ENCODE measurements at regions not wholly inside any gene's neighbourhood (a gene's known extent, or its start where the extent isn't known, plus 50 kb on each side); places are given as distances from the start of the nearest gene placed in this dataset.

- DNase-seq (ENCODE audit: low read depth) = no peak
- TF ChIP-seq, protein P1, sequence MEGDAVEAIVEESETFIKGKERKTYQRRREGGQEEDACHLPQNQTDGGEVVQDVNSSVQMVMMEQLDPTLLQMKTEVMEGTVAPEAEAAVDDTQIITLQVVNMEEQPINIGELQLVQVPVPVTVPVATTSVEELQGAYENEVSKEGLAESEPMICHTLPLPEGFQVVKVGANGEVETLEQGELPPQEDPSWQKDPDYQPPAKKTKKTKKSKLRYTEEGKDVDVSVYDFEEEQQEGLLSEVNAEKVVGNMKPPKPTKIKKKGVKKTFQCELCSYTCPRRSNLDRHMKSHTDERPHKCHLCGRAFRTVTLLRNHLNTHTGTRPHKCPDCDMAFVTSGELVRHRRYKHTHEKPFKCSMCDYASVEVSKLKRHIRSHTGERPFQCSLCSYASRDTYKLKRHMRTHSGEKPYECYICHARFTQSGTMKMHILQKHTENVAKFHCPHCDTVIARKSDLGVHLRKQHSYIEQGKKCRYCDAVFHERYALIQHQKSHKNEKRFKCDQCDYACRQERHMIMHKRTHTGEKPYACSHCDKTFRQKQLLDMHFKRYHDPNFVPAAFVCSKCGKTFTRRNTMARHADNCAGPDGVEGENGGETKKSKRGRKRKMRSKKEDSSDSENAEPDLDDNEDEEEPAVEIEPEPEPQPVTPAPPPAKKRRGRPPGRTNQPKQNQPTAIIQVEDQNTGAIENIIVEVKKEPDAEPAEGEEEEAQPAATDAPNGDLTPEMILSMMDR (conservative IDR thresholded peaks at IDR 0.05; ENCODE audit: low read depth, low read length) = no peak
- no peak overlapping the region for H3K4me3 ChIP-seq (ENCODE audit: low read length)
Measured at GRCh38 chr2:7352191-7352590, 435.0 kb downstream of the RNF144A start.

DNA sequence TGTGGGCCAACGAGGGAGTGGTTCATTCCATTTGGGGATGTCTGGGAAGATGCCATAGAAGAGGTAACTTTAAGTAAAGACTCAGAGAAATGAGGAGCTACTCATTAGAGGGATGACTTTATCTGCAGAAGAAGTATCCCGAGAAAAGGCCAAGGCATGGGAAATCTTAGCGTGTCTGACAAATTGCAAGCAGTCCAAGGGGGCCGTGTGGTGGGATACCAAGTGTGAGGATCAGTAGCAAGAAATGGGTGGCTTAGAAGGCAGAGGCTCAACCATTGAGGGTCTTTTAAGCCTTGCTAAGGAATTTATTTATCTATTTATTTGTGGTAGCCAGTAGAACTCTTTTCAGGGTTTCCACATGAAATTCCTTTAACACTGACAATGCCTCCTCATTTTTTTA, 436.4 kb downstream of the RNF144A start:
- no peak overlapping the region for H3K4me3 ChIP-seq (ENCODE audit: low read length)
- DNase-seq (ENCODE audit: low read depth) = no peak
- TF ChIP-seq, protein P1 (conservative IDR thresholded peaks at IDR 0.05; ENCODE audit: low read depth, low read length) = no peak

GRCh38 chr2:7355781-7356180, 438.6 kb downstream of the RNF144A start:
- H3K4me3 ChIP-seq (ENCODE audit: low read length) = no peak overlapping the region
- no peak for DNase-seq (ENCODE audit: low read depth)
- TF ChIP-seq, protein P1 (conservative IDR thresholded peaks at IDR 0.05; ENCODE audit: low read depth, low read length) = no peak

DNA sequence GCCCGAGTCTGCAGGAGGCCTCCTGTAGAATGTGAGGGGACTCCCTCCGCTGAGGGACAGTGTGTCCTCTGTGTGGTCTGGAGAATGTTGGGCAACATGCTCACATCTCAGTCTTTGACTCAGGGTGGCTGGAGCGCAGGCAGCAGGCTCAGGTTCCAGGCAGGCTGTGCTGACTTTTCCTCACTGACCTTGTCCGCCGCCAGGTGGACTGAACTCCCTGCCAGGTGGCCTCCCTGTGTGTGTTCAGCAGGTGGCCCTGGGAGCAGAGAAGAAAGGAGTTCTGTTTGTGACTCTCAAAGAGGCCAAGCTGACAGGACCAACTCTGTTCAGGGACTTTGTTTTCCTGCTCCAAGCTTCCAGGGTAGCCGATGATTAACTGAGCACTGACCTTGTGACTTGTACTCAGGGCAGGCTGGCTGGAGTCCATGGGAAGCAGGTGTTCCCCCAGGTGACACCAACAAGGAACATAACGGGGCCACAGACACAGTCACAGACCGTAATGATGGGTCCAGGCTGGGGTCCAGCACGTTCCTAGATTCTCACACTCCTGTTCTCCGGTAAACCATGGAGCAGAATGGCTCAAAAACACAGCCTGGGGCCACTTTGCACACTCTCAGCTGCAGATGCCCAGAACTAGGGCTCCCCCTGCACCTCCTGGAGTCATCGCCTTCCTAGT, 439.8 kb downstream of the RNF144A start:
- TF ChIP-seq, protein P1 (conservative IDR thresholded peaks at IDR 0.05; ENCODE audit: low read depth, low read length) = no peak
- DNase-seq (ENCODE audit: low read depth) = no peak
- no peak overlapping the region for H3K4me3 ChIP-seq (ENCODE audit: low read length)

DNA sequence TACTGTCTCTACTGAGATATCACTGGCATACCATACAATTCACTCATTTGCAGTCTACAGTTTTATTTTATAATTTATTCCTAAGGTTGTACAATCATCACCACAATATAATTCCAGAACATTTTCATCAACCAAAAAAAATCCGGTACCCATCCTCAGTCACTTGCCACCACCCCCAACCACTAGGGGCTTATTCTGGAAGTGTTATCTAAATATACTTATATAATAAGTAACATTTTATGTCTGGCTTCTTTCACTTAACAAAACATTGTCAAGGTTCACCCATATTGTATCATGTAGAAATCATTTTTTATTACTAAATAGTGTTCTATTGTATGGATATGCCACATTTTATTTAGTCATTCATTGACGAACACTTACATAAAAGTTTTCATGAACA, 440.8 kb downstream of the RNF144A start:
- no peak for DNase-seq (ENCODE audit: low read depth)
- TF ChIP-seq, protein P1 (conservative IDR thresholded peaks at IDR 0.05; ENCODE audit: low read depth, low read length) = no peak
- H3K4me3 ChIP-seq (ENCODE audit: low read length) = no peak overlapping the region

- TF ChIP-seq, protein P1 (conservative IDR thresholded peaks at IDR 0.05; ENCODE audit: low read depth, low read length) = no peak
- DNase-seq (ENCODE audit: low read depth) = no peak
- no peak overlapping the region for H3K4me3 ChIP-seq (ENCODE audit: low read length)
Measured at GRCh38 chr2:7358865-7359447, 441.7 kb downstream of the RNF144A start.

DNA sequence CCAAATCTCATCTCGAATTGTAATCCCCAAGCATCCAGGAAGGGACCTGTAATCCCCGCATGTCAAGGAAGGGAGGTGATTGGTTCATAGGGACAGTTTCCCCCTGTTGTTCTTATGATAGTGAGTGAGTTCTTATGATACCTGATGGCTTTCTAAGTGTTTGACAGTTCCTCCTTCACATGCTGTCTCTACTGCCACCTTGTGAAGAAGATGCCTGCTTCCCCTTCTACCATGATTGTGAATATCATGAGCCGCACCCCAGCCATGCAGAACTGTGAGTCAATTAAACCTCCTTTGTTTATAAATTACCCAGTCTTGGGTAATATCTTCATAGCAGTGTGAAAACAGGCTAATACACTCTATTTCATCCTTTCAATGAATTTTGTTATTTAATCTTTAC, 446.7 kb downstream of the RNF144A start:
- TF ChIP-seq, protein P1 (conservative IDR thresholded peaks at IDR 0.05; ENCODE audit: low read depth, low read length) = no peak
- H3K4me3 ChIP-seq (ENCODE audit: low read length) = no peak overlapping the region
- no peak for DNase-seq (ENCODE audit: low read depth)

Measured in retinal pigment epithelial cell (primary cell).